ENCODE measurements at regions not wholly inside any gene's neighbourhood (a gene's known extent, or its start where the extent isn't known, plus 50 kb on each side); places are given as distances from the start of the nearest gene placed in this dataset.

- DNase-seq (ENCODE audit: low read depth in 2 of 3, low spot score in 2 of 3): no peak
Measured at GRCh38 chr18:51778115-51778514, 561.9 kb upstream of the DCC start.

DNA sequence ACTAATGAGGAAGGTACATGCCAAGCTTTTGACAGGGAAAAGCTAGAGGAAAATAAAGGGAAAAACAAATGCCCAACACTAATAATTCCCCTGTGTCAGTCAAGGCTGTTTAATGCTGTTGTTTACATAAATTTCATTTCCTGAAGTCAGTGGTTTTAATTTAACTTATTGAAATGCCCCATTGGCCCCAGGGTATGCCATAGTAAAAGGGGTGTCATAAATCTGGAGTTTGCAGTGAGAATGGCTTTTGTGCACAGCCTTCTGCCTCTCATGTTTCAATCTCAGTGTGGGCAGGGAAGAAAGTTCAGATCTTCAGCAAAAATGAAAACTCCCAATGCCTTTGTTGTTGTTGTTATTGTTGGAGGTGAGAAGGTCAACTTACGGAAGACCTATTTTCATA, 550.1 kb upstream of the DCC start:
- DNase-seq (ENCODE audit: low read depth in 2 of 3, low spot score in 2 of 3): no peak

DNA sequence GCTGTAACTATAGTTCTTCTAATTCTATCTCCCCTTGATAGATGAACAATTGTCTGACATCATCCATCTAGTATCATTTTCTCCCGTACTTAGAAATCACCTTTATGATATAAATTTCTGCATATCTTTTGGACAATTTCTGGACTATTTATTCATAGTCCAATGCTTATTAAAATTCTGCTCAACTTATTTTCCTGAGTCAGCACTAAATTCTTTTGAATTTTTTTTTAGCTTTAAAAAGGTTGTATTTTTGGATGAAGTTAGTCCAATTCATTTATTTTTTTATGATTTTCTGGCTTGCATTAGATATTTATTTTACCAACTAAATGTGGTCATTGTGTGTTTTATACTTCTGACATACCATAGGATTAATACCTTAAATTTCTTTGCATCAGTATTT, 538.5 kb upstream of the DCC start:
- no peak for DNase-seq (ENCODE audit: low read depth in 2 of 3, low spot score in 2 of 3)

DNA sequence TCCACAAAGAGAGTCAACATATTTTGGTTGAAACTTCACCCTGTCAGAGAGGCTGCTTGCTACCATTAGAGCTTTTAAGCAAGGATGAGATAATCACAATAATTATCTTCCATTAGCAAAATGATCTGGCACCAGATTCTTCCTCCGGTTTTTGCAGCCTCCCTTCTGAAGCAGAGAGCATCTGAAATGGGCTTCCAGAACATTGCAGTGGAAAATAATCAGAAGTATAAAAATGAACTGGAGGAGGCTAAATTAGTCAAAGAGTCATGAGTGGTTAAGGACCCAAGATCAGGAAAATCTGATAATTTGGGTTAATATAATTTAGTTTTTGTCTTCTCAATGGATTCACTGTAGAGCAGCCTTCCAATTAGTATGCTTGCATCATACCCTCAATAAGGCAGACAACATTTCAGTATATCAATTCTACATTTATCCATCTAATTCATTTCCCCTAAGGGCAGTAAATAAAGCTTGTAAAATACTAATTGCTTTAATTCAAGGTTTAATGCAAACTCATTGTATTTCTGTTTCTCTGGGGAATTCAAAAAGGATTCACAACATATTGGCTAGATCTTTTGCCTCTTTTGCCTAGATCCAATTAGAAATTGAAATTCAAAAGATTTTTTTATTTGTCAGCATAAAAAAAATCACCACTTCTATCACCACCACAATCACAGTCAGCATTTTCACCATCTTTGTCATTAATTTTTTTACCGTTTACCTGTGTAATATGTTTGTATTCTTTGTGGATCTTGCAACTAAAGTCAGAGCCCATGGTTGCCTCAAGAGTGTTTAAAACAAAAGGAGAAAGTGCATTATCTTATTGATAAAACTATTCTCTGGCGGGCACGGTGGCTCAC, 537.2 kb upstream of the DCC start:
- no peak for DNase-seq (ENCODE audit: low read depth in 2 of 3, low spot score in 2 of 3)

GRCh38 chr18:51807336-51807735, 532.7 kb upstream of the DCC start:
- no peak for DNase-seq (ENCODE audit: low read depth in 2 of 3, low spot score in 2 of 3)

DNA sequence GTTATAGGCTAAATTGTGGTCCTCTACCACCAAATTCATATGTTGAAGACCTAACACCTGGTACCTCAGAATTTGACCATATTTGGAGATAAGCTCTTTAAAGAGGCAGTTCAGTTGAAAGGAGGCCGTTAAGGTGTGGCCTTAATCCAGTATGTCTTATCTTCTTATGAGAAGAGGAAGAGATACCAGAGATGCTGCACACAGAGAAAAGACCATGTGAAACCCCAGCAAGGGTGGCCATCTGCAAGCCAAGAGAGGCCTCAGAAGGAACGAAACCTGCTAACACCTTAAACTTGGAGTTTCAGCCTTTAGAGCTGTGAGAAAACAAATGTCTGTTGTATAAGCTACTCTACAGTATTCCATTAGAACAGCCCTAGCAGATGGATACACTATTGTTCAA, 528.1 kb upstream of the DCC start:
- no peak for DNase-seq (ENCODE audit: low read depth in 2 of 3, low spot score in 2 of 3)

DNA sequence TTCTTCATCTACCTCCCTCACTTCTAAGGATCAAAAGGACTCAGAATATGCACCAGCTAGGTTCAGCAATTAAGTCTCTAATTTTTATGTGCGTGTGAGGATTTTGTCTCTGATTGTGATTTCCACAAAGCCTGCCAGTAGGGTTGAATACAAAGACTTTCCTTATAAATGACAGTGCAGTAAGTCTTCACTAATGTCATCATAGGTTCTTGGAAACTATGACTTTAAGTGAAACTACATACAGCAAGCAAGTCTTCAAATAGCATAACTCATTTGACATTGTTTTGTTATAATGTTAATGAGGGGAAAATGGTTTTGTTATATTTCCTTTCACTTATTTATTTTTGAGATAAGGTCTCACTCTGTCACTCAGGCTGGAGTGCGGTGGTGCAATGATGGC, 526.3 kb upstream of the DCC start:
- DNase-seq (ENCODE audit: low read depth in 2 of 3, low spot score in 2 of 3): no peak

GRCh38 chr18:51821610-51822009, 518.4 kb upstream of the DCC start:
- DNase-seq (ENCODE audit: low read depth in 2 of 3, low spot score in 2 of 3): no peak

DNA sequence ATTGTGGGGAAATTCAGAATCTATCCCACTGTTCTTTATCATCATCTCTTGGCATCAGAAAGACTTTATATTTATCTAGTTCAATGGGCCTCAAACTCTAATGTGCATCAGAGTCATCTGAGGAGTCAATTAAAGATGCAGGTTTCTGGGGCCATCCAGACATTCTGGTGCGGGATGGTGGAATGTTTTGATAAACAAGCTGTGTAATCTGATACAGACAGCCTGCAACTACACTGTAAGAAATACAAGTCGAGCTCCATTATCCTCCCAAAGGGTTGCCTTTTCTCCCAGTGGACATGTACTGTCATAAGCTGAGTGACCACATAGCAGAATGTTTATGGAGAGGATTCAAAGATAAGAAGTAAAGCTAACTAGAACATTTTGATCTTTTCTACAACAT, 515.3 kb upstream of the DCC start:
- no peak for DNase-seq (ENCODE audit: low read depth in 2 of 3, low spot score in 2 of 3)

DNA sequence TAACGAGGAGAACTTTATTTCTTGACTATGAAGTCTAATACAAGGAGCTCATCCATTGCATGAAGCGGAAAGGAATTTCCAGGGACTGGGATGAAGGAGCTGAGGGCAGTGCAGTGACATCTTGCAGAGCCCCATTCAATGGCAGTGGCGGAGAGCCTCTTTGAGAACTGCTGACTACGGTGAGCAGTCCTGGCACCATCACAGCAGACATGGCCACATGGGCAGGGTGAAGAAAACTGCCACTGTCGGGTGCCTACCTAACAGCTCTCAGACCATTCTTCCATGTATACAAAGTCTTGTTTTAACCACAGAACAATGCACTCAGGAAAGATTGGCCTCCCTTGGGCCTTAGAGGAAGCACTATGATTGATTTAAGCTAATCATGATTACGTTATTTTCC, 506.1 kb upstream of the DCC start:
- no peak for DNase-seq (ENCODE audit: low read depth in 2 of 3, low spot score in 2 of 3)

- no peak for DNase-seq (ENCODE audit: low read depth in 2 of 3, low spot score in 2 of 3)
Measured at GRCh38 chr18:51848702-51849101, 491.3 kb upstream of the DCC start.

- DNase-seq (ENCODE audit: low read depth in 2 of 3, low spot score in 2 of 3): no peak
Measured at GRCh38 chr18:51852681-51853080, 487.3 kb upstream of the DCC start.

GRCh38 chr18:51857989-51858388, 482.0 kb upstream of the DCC start:
- DNase-seq (ENCODE audit: low read depth in 2 of 3, low spot score in 2 of 3): no peak

DNA sequence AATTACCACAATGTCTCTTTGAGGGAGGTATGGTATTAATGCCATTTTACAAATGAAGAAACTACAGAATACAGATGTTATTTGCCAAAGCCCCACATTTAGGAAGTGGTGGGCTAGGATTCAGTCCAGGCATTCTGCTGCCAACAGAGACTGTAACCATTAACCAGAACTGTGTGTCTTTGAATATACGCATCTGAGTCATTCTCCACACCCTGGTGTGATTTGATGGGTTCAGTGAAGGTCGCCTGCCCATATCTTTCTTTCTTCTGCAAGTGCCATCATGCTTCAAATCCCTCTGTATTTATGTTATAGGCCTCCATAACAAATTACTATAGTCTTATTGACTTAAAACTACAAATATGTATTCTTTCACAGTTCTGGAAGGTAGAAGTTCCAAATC, 479.0 kb upstream of the DCC start:
- DNase-seq (ENCODE audit: low read depth in 2 of 3, low spot score in 2 of 3): no peak

DNA sequence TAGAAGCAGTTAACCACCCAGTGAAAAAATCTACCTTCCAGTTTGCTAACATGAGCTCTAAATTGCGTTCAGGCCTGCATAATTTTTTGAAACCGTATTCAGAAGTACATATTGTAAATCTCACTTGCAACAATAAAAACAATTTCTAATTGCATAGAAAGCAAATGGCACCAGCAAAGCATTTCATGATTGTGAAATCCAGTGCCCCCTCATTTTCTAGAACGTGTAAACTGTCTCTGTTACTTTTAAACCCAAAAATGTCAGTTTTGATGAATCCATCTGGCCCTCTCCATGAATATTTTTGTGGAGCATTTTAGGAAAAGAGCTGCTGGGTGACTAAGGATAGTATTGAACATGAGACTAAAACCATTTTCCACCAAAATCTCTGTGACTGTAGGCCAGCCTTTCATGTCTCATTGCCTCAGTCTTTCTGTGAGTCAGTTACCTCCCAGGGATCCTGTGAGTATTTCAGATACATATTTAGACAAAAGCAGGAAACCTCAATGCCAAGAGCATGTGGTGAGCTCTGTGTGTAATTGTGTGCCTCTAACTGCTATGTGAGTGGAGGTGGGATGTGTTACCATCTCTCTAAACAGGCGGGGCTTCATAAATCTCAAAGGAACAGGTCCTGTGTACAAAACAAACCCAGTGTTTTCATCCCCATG, 477.8 kb upstream of the DCC start:
- DNase-seq (ENCODE audit: low read depth in 2 of 3, low spot score in 2 of 3): no peak

GRCh38 chr18:51864219-51864965, 475.6 kb upstream of the DCC start:
- DNase-seq (ENCODE audit: low read depth in 2 of 3, low spot score in 2 of 3): no peak

GRCh38 chr18:51865538-51865937, 474.5 kb upstream of the DCC start:
- DNase-seq (ENCODE audit: low read depth in 2 of 3, low spot score in 2 of 3): no peak

GRCh38 chr18:51867767-51868166, 472.2 kb upstream of the DCC start:
- DNase-seq (ENCODE audit: low read depth in 2 of 3, low spot score in 2 of 3): peak in 2 of 3 donors; percentile 3 to 17

- DNase-seq (ENCODE audit: low read depth in 2 of 3, low spot score in 2 of 3): no peak
Measured at GRCh38 chr18:51878724-51879123, 461.3 kb upstream of the DCC start.

- no peak for DNase-seq (ENCODE audit: low read depth in 2 of 3, low spot score in 2 of 3)
Measured at GRCh38 chr18:51879329-51879728, 460.7 kb upstream of the DCC start.

GRCh38 chr18:51881394-51881793, 458.6 kb upstream of the DCC start:
- no peak for DNase-seq (ENCODE audit: low read depth in 2 of 3, low spot score in 2 of 3)

- DNase-seq (ENCODE audit: low read depth in 2 of 3, low spot score in 2 of 3): no peak
Measured at GRCh38 chr18:51884039-51884438, 456.0 kb upstream of the DCC start.
